SK-N-SH treated with all-trans-retinoic acid at 6 μM for 48 hours (cell line): ENCODE measurements at regions not wholly inside any gene's neighbourhood (a gene's known extent, or its start where the extent isn't known, plus 50 kb on each side); places are given as distances from the start of the nearest gene placed in this dataset.

Source experiments
- ATAC-seq: fragments of 200-7000 bp; cut with Tn5 transposase; 3 replicates; pipeline ENCODE4 v1.9.1; 2020; ENCODE audit warnings: mild to moderate bottlenecking, moderate library complexity
- ARNTL ChIP-seq: fragments of 450-650 bp; formaldehyde crosslinking; IDR thresholded peaks from 2 replicates; pipeline ENCODE4 v1.5.0; 2020; ENCODE audit warnings: low read depth, mild to moderate bottlenecking, moderate library complexity, borderline replicate concordance
- CREB5 ChIP-seq: fragments of 250-450 bp; sonication (Bioruptor Pico); IDR thresholded peaks from 2 replicates; pipeline ENCODE4 v1.5.1; 2020; ENCODE audit warnings: low read depth, mild to moderate bottlenecking, moderate library complexity
- CSRNP3 ChIP-seq: fragments of 250-450 bp; sonication (Bioruptor Pico); IDR thresholded peaks from 2 replicates; pipeline ENCODE4 v1.5.1; 2021; ENCODE audit warnings: mild to moderate bottlenecking, moderate library complexity
- ESRRG ChIP-seq: fragments of 250-450 bp; sonication (Bioruptor Pico); IDR thresholded peaks from 2 replicates; pipeline ENCODE4 v1.6.1; 2021; ENCODE audit warnings: mild to moderate bottlenecking
- GLIS3 ChIP-seq: fragments of 250-450 bp; sonication (Bioruptor Pico); IDR thresholded peaks from 2 replicates; pipeline ENCODE4 v1.5.0; 2020; ENCODE audit warnings: mild to moderate bottlenecking, moderate library complexity
- ISL1 ChIP-seq: fragments of 250-450 bp; sonication (Bioruptor Pico); IDR thresholded peaks from 2 replicates; pipeline ENCODE4 v2.1.2; 2022; ENCODE audit warnings: mild to moderate bottlenecking, moderate library complexity
- OSR1 ChIP-seq: fragments of 250-450 bp; sonication (Bioruptor Pico); IDR thresholded peaks from 2 replicates; pipeline ENCODE4 v1.8.0; 2022; ENCODE audit warnings: moderate library complexity, mild to moderate bottlenecking, inconsistent platforms
- PATZ1 ChIP-seq: fragments of 250-450 bp; sonication (Bioruptor Pico); IDR thresholded peaks from 2 replicates; pipeline ENCODE4 v1.8.0; 2020; ENCODE audit warnings: mild to moderate bottlenecking, moderate library complexity, borderline replicate concordance
- POU6F1 ChIP-seq: fragments of 250-450 bp; sonication (Bioruptor Pico); IDR thresholded peaks from 2 replicates; pipeline ENCODE4 v1.8.0; 2021; ENCODE audit warnings: low read depth, mild to moderate bottlenecking, moderate library complexity, borderline replicate concordance
- PPARA ChIP-seq: fragments of 250-450 bp; sonication (Bioruptor Pico); IDR thresholded peaks from 2 replicates; pipeline ENCODE4 v1.5.0; 2020; ENCODE audit warnings: mild to moderate bottlenecking, borderline replicate concordance
- RARB ChIP-seq: fragments of 250-450 bp; sonication (Bioruptor Pico); IDR thresholded peaks from 2 replicates; pipeline ENCODE4 v1.8.0; 2021; ENCODE audit warnings: mild to moderate bottlenecking, moderate library complexity
- SNAI2 ChIP-seq: fragments of 250-450 bp; sonication (Bioruptor Pico); IDR thresholded peaks from 2 replicates; pipeline ENCODE4 v1.5.0; 2020; ENCODE audit warnings: mild to moderate bottlenecking, moderate library complexity
- TCF4 ChIP-seq: fragments of 250-450 bp; sonication (Bioruptor Pico); IDR thresholded peaks from 2 replicates; pipeline ENCODE4 v1.8.0; 2021; ENCODE audit warnings: mild to moderate bottlenecking, moderate library complexity, borderline replicate concordance
- TOX ChIP-seq: fragments of 250-450 bp; sonication (Bioruptor Pico); IDR thresholded peaks from 2 replicates; pipeline ENCODE4 v1.8.0; 2021; ENCODE audit warnings: mild to moderate bottlenecking, moderate library complexity, borderline replicate concordance
- TSHZ2 ChIP-seq: fragments of 250-450 bp; sonication (Bioruptor Pico); IDR thresholded peaks from 2 replicates; pipeline ENCODE4 v1.5.0; 2020; ENCODE audit warnings: mild to moderate bottlenecking, moderate library complexity
- ZFP3 ChIP-seq: fragments of 250-450 bp; sonication (Bioruptor Pico); IDR thresholded peaks from 2 replicates; pipeline ENCODE4 v1.5.0; 2020; ENCODE audit warnings: mild to moderate bottlenecking, moderate library complexity
- ZFP30 ChIP-seq: fragments of 450-650 bp; formaldehyde crosslinking; IDR thresholded peaks from 2 replicates; pipeline ENCODE4 v1.5.0; 2022; ENCODE audit warnings: mild to moderate bottlenecking, moderate library complexity
- ZNF565 ChIP-seq: fragments of 450-650 bp; formaldehyde crosslinking; conservative IDR thresholded peaks from 2 replicates; pipeline ENCODE4 v1.5.0; 2020; ENCODE audit warnings: low read depth, mild to moderate bottlenecking, moderate library complexity
- ZNF70 ChIP-seq: fragments of 450-650 bp; formaldehyde crosslinking; IDR thresholded peaks from 2 replicates; pipeline ENCODE4 v1.5.0; 2020; ENCODE audit warnings: mild to moderate bottlenecking, moderate library complexity
- ZNF8 ChIP-seq: fragments of 450-650 bp; formaldehyde crosslinking; IDR thresholded peaks from 2 replicates; pipeline ENCODE4 v1.5.0; 2020; ENCODE audit warnings: mild to moderate bottlenecking, moderate library complexity

GRCh38 chr18:41751652-41752051 is 203.4 kb upstream of the PIK3C3 start (continued):
- TF ChIP-seq POU6F1 (CRISPR knock-in tag), result no peak
- TF ChIP-seq ZFP30, result no peak
- no peak for TF ChIP-seq CREB5 (CRISPR knock-in tag)
- TF ChIP-seq PPARA (CRISPR knock-in tag), result no peak
- no peak for TF ChIP-seq ZNF8 (CRISPR knock-in tag)
- TF ChIP-seq CSRNP3, result no peak
- TF ChIP-seq TOX (CRISPR knock-in tag), result no peak
- TF ChIP-seq ZNF70, result no peak
- no peak for TF ChIP-seq SNAI2
- TF ChIP-seq ZFP3 (CRISPR knock-in tag), result no peak

GRCh38 chr18:41751161-41751560 is 203.9 kb upstream of the PIK3C3 start:
- TF ChIP-seq ISL1 (CRISPR knock-in tag), result no peak
- no peak for TF ChIP-seq ZNF70
- TF ChIP-seq ARNTL (CRISPR knock-in tag), result no peak
- no peak for ATAC-seq

- TF ChIP-seq ZFP30, result no peak
- no peak for TF ChIP-seq ZNF565 (CRISPR knock-in tag)
- TF ChIP-seq CREB5 (CRISPR knock-in tag), result no peak
- no peak for TF ChIP-seq ZNF70
- no peak for TF ChIP-seq PATZ1 (CRISPR knock-in tag)
- no peak for TF ChIP-seq TSHZ2 (CRISPR knock-in tag)
- TF ChIP-seq GLIS3 (CRISPR knock-in tag), result no peak
- TF ChIP-seq TOX (CRISPR knock-in tag), result no peak
- no peak for TF ChIP-seq ARNTL (CRISPR knock-in tag)
- no peak for TF ChIP-seq OSR1 (CRISPR knock-in tag)
- no peak for TF ChIP-seq ESRRG
- TF ChIP-seq ZNF8 (CRISPR knock-in tag), result no peak
- TF ChIP-seq PPARA (CRISPR knock-in tag), result no peak
- TF ChIP-seq RARB (CRISPR knock-in tag), result no peak
- no peak for TF ChIP-seq ZFP3 (CRISPR knock-in tag)
- no peak for TF ChIP-seq ISL1 (CRISPR knock-in tag)
- TF ChIP-seq TCF4 (CRISPR knock-in tag), result no peak
- no peak for ATAC-seq
Measured at GRCh38 chr18:41747723-41748242, 207.3 kb upstream of the PIK3C3 start.
